ENCODE measurements at regions not wholly inside any gene's neighbourhood (a gene's known extent, or its start where the extent isn't known, plus 50 kb on each side); places are given as distances from the start of the nearest gene placed in this dataset.

DNA sequence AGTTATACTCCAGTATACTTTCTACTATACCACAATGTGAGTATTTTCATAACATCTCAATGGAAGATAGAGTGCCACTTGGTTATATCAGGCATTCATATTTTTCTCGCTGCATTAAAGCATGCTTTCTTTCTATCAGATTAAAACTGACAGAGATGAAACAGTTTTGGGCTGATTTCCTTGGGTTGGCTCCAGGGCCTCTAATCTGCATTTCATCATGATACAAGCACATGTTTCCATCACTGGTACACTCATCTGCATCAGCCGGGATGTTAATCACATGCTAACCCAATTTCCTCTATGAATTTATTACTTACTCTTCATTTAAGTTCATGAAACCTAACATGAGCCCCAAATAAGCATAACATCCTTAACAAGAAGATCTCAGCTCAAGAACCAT, 289.0 kb upstream of the DAB1 start:
- Histone ChIP-seq H3K27me3 (no peaks in the 10 kb centered on the region), H3K4me1 (no peaks in the 10 kb centered on the region), H3K9me3 (peaks cover 0 to 6% (median 0%) of the 10 kb centered on the region in 3 donors), H3K4me3 (no peak overlapping the region), H3K27ac (no peak overlapping the region), H3K36me3 (no peaks in the 10 kb centered on the region)
- no peak for DNase-seq
- TF ChIP-seq, protein P1, sequence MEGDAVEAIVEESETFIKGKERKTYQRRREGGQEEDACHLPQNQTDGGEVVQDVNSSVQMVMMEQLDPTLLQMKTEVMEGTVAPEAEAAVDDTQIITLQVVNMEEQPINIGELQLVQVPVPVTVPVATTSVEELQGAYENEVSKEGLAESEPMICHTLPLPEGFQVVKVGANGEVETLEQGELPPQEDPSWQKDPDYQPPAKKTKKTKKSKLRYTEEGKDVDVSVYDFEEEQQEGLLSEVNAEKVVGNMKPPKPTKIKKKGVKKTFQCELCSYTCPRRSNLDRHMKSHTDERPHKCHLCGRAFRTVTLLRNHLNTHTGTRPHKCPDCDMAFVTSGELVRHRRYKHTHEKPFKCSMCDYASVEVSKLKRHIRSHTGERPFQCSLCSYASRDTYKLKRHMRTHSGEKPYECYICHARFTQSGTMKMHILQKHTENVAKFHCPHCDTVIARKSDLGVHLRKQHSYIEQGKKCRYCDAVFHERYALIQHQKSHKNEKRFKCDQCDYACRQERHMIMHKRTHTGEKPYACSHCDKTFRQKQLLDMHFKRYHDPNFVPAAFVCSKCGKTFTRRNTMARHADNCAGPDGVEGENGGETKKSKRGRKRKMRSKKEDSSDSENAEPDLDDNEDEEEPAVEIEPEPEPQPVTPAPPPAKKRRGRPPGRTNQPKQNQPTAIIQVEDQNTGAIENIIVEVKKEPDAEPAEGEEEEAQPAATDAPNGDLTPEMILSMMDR (IDR thresholded peaks at IDR 0.05) = no peak
- intact Hi-C loops (cut with DNase I; ENCODE audit: low total_unique reads) = no loop called here

DNA sequence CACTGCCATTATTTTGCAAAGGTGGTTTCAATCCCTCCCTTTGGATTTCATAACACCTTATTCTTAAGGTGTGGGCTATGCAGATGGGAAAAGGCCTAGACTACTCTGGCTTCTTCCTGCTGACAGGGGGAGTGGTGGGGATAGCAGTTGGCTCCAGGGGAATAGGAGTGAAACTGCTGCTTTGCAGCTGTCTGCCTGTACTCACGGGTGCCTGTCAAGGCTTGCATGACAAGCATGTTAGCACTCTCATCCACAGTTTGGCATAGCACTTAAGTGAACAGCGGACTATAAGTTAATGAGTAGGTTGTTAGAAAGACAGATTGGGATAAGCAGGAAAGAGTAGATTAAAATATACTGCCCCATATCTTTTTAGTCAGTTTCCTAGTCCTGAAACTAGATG, 287.5 kb upstream of the DAB1 start:
- H3K36me3 ChIP-seq = no peaks in the 10 kb centered on the region
- TF ChIP-seq, protein P1 (IDR thresholded peaks at IDR 0.05) = no peak
- H3K27me3 ChIP-seq = no peaks in the 10 kb centered on the region
- no peak for DNase-seq
- no peak overlapping the region for H3K4me3 ChIP-seq
- no peaks in the 10 kb centered on the region for H3K4me1 ChIP-seq
- no peak overlapping the region for H3K27ac ChIP-seq
- H3K9me3 ChIP-seq = peaks cover 0 to 9% (median 0%) of the 10 kb centered on the region in 3 donors
- intact Hi-C loops (cut with DNase I; ENCODE audit: low total_unique reads) = no loop called here

DNA sequence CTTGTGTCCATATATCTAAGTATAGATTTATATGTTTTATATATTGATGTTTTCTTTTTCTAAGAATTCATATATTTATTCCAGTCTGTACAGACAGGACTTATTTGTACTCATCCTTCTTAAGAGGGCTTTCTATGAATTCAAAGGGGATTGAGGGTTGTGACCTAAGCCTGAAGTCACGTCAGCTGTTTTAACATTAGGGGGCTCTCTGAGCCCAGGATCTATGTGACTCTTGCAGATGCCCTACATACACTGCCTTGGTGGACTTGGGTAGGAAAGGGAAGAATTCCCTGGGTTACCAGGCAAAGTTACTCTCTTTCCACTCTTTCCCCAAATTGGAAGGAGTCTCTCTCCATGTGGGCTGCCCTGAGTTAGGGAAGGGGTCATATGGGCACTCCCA, 283.8 kb upstream of the DAB1 start:
- H3K36me3 ChIP-seq = no peaks in the 10 kb centered on the region

DNA sequence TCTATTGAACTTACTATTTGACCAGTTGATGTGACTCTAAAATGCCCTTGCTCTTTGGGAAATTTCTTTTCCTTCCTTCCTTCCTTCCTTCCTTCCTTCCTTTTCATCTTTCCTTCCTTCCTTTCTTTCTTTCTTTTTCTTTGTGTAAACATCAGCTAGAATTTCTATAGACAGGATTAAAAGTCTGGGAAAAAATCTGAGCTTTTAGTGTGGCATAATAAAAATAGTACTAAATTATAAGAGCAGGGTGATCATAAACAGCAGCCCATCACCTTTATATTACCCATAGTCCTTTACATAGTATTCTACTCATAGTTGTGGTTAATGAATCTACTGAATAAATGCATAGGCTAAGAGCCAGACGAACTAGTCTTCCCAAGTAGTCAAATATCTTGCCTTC, 281.0 kb upstream of the DAB1 start:
- Histone ChIP-seq H3K4me3 (no peak overlapping the region), H3K27me3 (no peaks in the 10 kb centered on the region), H3K27ac (no peak overlapping the region), H3K9me3 (peaks cover 0 to 9% (median 0%) of the 10 kb centered on the region in 3 donors), H3K4me1 (no peaks in the 10 kb centered on the region), H3K36me3 (no peaks in the 10 kb centered on the region)
- no peak for DNase-seq
- intact Hi-C loops (cut with DNase I; ENCODE audit: low total_unique reads) = no loop called here
- TF ChIP-seq, protein P1 (IDR thresholded peaks at IDR 0.05) = no peak

More for the DNA sequence above, 283.8 kb upstream of the DAB1 start:
- Histone ChIP-seq H3K27me3 (no peaks in the 10 kb centered on the region), H3K9me3 (peaks cover 0 to 9% (median 0%) of the 10 kb centered on the region in 3 donors), H3K4me1 (no peaks in the 10 kb centered on the region), H3K27ac (no peak overlapping the region), H3K4me3 (no peak overlapping the region)
- TF ChIP-seq, protein P1 (IDR thresholded peaks at IDR 0.05) = no peak
- intact Hi-C loops (cut with DNase I; ENCODE audit: low total_unique reads) = no loop called here
- DNase-seq = no peak

DNA sequence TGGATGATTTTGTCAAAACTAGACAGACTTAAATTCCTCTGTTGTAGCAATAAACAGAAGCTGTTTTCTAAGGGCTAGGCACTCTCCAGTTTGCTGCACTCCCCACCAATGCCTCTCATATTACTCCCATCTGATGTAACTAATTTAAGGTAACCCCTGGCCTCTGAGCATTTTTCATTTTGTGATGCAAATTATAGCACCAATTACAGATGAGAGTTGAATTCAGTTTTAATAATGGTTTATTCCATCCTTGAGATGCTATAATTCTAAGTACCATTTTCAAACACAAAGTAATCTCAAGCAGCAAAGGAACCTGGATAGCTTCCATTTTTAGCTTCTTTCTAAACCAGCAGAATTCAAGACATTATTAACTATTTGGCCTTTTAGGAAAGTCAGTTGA, 280.4 kb upstream of the DAB1 start:
- peaks cover 0 to 9% (median 0%) of the 10 kb centered on the region in 3 donors for H3K9me3 ChIP-seq
- H3K4me1 ChIP-seq = no peaks in the 10 kb centered on the region
- DNase-seq = no peak
- H3K27me3 ChIP-seq = no peaks in the 10 kb centered on the region
- TF ChIP-seq, protein P1 (IDR thresholded peaks at IDR 0.05) = no peak
- intact Hi-C loops (cut with DNase I; ENCODE audit: low total_unique reads) = no loop called here
- H3K36me3 ChIP-seq = no peaks in the 10 kb centered on the region
- no peak overlapping the region for H3K4me3 ChIP-seq
- H3K27ac ChIP-seq = no peak overlapping the region

DNA sequence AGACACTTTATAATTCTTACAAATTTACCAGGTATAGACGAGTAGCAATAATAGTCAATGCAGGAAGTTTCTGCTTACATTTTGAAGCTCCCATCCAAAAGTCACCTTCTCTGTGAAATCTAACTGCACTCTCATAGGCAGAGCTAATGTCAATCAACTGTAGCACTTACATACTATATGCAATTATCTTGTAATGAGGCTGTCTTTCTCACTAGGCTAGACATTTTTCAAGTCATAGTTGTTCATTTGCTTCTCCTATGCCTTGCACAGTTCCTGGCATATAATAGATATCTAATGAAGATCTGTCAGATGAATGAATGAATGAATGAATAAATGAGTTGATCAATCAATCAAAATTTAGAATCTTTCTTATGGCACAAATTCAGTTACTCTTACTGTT, 273.0 kb upstream of the DAB1 start:
- no peak for DNase-seq
- Histone ChIP-seq H3K4me1 (no peaks in the 10 kb centered on the region), H3K4me3 (no peak overlapping the region), H3K27ac (no peak overlapping the region), H3K9me3 (peaks cover 0 to 15% (median 10%) of the 10 kb centered on the region in 3 donors), H3K36me3 (no peaks in the 10 kb centered on the region), H3K27me3 (no peaks in the 10 kb centered on the region)
- intact Hi-C loops (cut with DNase I; ENCODE audit: low total_unique reads) = no loop called here
- TF ChIP-seq, protein P1 (IDR thresholded peaks at IDR 0.05) = no peak
